HPDE6-E6E7 (cell line): ENCODE measurements at regions not wholly inside any gene's neighbourhood (a gene's known extent, or its start where the extent isn't known, plus 50 kb on each side); places are given as distances from the start of the nearest gene placed in this dataset.

Source experiments
- DNase-seq: peaks from one replicate; pipeline ENCODE4 v3.0.0; 2011; ENCODE audit warnings: missing footprints; ENCODE audit errors: extremely low spot score

- no peak for DNase-seq
Observed at GRCh38 chr13:24008679-24009078, 111.4 kb upstream of the C1QTNF9B start.

GRCh38 chr13:24011266-24011665 lies 114.0 kb upstream of the C1QTNF9B start:
- no peak for DNase-seq

- no peak for DNase-seq
Observed at GRCh38 chr13:24012648-24013047, 115.3 kb upstream of the C1QTNF9B start.

GRCh38 chr13:24013189-24013588 lies 115.9 kb upstream of the C1QTNF9B start:
- no peak for DNase-seq

GRCh38 chr13:24016046-24016445 lies 118.7 kb upstream of the C1QTNF9B start:
- no peak for DNase-seq

GRCh38 chr13:24022568-24022967 lies 125.3 kb upstream of the C1QTNF9B start:
- DNase-seq, result no peak

- no peak for DNase-seq
Observed at GRCh38 chr13:24023073-24023472, 125.8 kb upstream of the C1QTNF9B start.

GRCh38 chr13:24027494-24027893 lies 130.2 kb upstream of the C1QTNF9B start:
- DNase-seq, result no peak

GRCh38 chr13:24032252-24032651 lies 128.3 kb upstream of the SPATA13 start:
- no peak for DNase-seq

GRCh38 chr13:24032674-24033073 lies 127.8 kb upstream of the SPATA13 start:
- DNase-seq, result no peak

GRCh38 chr13:24033527-24034302 lies 126.8 kb upstream of the SPATA13 start:
- DNase-seq, result no peak

GRCh38 chr13:24035411-24035810 lies 125.1 kb upstream of the SPATA13 start:
- no peak for DNase-seq

GRCh38 chr13:24036115-24036514 lies 124.4 kb upstream of the SPATA13 start:
- no peak for DNase-seq

- DNase-seq, result no peak
Observed at GRCh38 chr13:24038405-24038804, 122.1 kb upstream of the SPATA13 start.

GRCh38 chr13:24038841-24039330 lies 121.6 kb upstream of the SPATA13 start:
- DNase-seq, result no peak

- no peak for DNase-seq
Observed at GRCh38 chr13:24039621-24040475, 120.7 kb upstream of the SPATA13 start.

GRCh38 chr13:24040835-24041234 lies 119.7 kb upstream of the SPATA13 start:
- DNase-seq, result no peak

GRCh38 chr13:24041651-24042225 lies 118.8 kb upstream of the SPATA13 start:
- DNase-seq, result no peak

GRCh38 chr13:24042710-24043440 lies 117.6 kb upstream of the SPATA13 start:
- no peak for DNase-seq

- no peak for DNase-seq
Observed at GRCh38 chr13:24043590-24044350, 116.8 kb upstream of the SPATA13 start.

GRCh38 chr13:24045597-24045996 lies 114.9 kb upstream of the SPATA13 start:
- no peak for DNase-seq
